GM18502 (cell line): ENCODE measurements at regions not wholly inside any gene's neighbourhood (a gene's known extent, or its start where the extent isn't known, plus 50 kb on each side); places are given as distances from the start of the nearest gene placed in this dataset.
"Not testable (repeated sequence)": the region's sequence is repeated elsewhere in the genome, so short reads cannot be mapped to it uniquely, and the experiment has no call there.

Source experiments
- ATAC-seq: cut with Tn5 transposase; IDR thresholded peaks from one replicate; pipeline ENCODE4 v1.9.1; 2021; ENCODE audit warnings: mild to moderate bottlenecking; ENCODE audit not compliant: unreplicated experiment, poor library complexity

GRCh38 chr2:125822746-125823145 lies 833.2 kb upstream of the GYPC start:
- no peak for ATAC-seq

DNA sequence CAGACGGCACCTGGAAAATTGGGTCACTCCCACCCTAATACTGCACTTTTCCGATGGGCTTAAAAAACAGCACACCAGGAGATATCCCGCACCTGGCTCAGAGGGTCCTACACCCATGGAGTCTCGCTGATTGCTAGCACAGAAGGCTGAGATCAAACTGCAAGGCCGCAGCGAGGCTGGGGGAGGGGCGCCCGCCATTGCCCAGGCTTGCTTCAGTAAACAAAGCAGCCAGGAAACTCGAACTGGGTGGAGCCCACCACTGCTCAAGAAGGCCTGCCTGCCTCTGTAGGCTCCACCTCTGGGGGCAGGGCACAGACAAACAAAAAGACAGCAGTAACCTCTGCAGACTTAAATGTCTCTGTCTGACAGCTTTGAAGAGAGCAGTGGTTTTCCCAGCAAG lies 830.2 kb upstream of the GYPC start:
- not testable (repeated sequence) for ATAC-seq

- ATAC-seq, result no peak
Observed at GRCh38 chr2:125837128-125837527, 818.8 kb upstream of the GYPC start.

GRCh38 chr2:125837611-125838010 lies 818.3 kb upstream of the GYPC start:
- no peak for ATAC-seq

DNA sequence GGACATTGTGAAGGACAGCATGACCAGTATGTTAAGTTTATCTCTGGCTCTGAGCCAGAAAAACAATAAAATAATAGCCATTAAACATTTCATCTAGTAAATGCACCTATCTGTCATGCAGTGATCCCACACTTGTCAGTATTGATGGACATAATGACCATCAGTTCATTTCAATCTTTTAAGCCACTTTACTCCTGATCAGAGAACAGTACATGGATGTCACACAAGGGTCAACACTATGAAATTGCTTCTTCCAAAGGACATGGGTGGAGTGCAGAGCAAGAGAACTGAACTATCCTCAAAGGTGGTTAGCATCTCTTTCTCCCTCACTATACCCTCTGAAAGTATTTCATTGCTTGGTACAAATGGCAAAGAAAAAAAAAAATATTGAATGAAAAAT lies 816.0 kb upstream of the GYPC start:
- no peak for ATAC-seq

GRCh38 chr2:125842041-125842440 lies 813.9 kb upstream of the GYPC start:
- no peak for ATAC-seq

GRCh38 chr2:125850541-125850940 lies 805.4 kb upstream of the GYPC start:
- no peak for ATAC-seq

- no peak for ATAC-seq
Observed at GRCh38 chr2:125852364-125852763, 803.6 kb upstream of the GYPC start.

- ATAC-seq, result no peak
Observed at GRCh38 chr2:125853626-125854025, 802.3 kb upstream of the GYPC start.

DNA sequence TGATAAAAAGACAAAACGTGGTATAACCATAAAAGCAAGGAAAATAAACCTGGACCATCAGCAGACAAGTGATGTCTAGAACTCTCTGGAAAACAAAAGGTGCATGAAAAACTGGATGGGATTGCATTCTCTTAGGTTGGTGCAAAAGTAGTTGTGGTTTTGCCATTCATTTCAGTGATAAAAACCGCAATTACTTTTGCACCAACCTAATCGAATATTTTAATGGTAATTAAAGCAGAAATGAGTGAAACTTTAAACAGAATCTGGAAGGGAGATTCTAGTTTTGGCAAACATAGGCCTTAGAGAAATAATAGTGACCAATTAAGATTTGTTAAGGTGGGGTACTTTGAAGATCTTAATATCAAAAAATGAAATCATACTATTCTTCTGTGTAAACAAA lies 800.8 kb upstream of the GYPC start:
- ATAC-seq, result no peak

DNA sequence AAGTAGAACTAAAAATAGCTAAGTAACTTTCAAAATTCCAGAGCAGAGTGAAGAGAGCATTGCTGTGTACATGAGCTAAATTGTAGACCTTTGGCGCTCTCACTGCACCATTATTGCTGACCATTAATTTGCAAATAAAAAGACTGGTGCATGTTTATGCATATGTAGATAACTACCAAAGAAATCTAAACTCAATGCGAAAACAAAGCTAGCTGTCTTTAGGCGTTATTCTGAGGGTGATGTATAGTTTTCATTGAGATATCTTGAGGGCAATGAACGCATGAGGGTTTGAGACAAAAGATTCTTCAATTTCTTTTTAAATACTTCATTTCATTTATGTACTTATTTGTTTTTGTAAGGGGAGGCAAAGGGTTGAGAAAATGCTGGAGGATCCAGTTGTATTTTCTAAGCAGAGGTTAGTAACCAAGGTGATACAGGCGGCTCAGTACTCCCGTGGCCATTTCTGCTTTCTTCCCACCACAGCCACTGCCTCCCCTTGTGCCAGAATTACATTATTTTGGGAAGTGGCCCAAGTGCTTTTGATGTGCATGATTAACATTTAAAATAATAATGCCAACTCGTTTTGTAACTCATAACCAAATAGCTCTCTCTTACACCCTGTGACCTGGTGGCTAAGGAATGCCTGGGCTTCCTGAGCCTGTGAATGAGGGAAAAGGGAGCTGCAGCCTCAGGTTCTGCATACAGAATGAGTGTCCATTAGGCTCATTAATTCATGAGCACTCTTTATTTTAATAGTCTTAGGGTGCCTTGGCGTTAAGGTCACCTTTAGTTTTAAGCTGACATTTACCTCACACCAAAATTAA lies 797.8 kb upstream of the GYPC start:
- no peak for ATAC-seq

- no peak for ATAC-seq
Observed at GRCh38 chr2:125861461-125861860, 794.5 kb upstream of the GYPC start.

DNA sequence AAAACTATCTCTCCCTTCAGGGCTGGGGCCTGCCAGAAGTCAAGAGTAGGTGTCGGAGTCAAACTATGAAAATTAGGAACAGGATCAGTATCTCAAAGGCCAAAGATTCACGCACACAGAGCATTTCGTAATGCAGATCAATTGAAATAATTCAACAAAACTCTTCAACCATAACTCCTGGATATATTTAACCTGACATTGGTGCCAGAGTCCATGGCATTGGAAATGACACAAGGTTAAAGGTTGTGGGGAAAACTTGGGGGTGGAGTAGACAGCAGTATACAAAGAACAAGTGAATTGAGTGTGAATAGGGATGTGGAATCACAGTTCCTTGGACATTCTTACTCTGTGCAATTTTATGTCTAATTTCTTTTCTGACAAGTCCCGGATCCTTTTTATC lies 788.0 kb upstream of the GYPC start:
- ATAC-seq, result no peak

DNA sequence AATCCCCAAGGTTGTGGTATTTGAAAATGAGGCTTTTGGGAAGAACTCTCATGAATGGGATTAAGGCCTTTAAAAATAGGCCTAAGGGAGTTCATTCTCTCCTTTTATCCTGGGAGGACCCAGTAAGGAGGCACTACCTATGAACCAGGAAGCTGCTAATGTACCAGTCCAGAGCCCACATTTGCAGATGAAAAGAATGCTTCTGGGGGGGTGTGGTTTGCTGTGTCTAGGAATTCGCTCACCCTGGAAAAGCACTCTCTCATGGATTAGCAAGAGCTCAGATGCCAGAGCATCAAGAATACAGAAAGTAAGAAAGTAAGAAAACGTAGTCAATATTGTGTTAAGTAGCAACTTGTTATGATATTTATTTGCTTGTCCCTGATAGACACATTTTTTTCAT lies 785.7 kb upstream of the GYPC start:
- ATAC-seq, result no peak

- ATAC-seq, result no peak
Observed at GRCh38 chr2:125870746-125871145, 785.2 kb upstream of the GYPC start.

DNA sequence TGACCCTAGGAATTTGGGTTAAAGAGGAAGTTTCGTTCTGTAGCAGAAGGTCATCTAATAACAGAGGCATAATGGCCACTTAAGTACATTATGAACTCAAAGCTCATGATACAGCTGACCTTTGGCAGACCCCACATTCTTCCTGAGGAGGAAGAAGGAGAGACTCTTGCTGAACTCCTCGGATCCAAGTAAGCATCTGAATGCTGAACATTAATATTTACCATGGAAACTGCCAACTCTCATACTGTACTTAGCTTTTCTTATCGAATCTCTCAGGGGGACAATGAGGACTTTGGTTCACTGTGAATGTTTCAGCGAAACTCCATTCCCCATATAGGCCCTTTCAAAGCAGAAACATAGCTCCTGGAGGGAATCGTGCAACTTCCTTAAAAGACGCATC lies 781.4 kb upstream of the GYPC start:
- ATAC-seq, result no peak

DNA sequence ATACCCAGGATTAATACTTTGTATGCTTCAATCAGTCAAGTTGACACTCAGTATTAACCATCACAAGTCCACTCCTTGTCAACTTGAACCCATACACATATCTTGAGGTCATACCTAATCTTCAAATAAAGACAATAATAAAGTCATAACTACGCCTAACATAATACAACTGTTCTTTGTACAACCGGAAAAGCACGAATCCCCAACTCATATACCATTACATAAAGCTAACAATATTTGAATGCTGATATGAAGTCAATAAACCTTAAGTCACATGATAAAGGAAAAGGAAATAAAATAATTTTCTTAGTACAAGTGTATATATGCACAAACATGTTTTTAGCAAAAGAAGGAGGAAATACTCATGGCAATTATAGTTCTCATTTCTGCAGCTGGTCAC lies 770.6 kb upstream of the GYPC start:
- ATAC-seq, result no peak

GRCh38 chr2:125886153-125886552 lies 769.8 kb upstream of the GYPC start:
- no peak for ATAC-seq

- ATAC-seq, result no peak
Observed at GRCh38 chr2:125901278-125901677, 754.7 kb upstream of the GYPC start.

DNA sequence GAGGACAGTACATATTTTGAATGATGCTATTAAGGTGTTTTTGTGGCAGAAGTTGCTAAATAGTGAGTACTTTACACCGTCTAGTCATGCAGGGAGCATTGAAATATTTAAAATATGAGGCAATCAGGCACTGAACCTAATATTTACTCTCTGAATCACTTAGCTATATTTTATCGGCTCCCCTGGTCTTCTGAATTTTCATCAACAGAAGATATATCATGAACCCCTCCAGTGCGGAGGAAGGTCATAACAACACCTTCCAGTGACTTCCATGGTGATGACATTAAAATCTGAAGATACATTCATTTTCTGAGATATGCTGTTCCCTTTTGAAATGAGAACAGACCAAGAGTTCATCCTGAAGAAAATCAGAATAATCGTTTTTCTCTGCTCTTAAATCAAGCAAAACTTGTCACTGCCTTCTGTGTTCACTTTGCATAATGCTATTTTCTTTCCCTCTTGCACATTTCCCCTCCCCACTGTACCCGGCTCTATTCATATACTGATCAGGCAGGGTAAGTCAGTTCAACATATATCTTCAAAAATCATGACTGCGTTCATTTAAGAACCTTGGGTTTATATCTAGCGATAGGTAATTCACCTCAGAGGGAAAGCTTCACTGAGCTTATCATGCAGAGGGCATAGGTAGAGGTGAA lies 729.9 kb upstream of the GYPC start:
- no peak for ATAC-seq

- no peak for ATAC-seq
Observed at GRCh38 chr2:125935559-125935958, 720.4 kb upstream of the GYPC start.
